GM04503 (cell line): ENCODE measurements at regions not wholly inside any gene's neighbourhood (a gene's known extent, or its start where the extent isn't known, plus 50 kb on each side); places are given as distances from the start of the nearest gene placed in this dataset.

ENCODE experiments used
- DNase-seq: peaks from one replicate; pipeline ENCODE4 v3.0.0-alpha.2; 2012; ENCODE audit warnings: low read depth

DNA sequence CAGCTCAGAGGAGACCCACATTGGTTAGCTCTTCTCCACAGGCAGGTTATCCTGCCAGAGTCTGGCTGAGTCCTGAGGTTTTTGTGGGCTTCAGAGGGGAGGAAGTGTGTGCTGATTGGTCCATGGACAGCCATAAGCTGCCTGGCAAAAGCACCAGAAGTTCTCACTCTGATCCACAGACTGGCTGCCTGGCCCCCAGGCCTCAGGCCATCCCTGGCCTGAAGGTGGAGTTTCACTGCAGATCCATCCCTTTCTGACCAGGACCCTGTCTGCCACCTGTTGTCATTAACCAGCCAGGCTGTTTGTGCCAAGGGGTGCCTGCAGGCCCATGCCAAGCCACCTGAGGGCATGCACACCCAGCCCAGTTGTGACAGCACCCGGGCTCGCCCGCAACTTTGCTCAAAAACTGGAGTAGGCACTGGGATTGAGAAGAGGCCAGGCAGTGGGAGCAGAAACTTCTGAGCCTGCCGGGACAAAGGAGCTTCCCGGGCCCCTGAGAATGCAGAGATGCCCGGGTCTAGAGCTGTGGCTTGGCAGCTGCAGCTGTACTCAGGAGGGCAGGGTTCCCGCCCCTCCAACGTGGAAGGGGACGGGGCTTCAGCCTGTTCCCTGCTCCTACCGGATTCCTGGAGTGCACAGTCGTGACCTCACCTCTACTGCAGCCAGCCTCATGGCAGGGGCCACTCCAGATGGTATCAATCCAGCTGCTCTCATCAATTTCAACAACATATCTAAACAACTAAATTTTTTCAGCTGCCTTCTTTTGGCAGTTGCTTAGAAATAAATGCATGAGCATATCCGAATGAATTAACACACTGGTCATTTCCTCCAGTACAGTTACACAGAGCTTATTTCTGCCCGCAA lies 1277.3 kb downstream of the SLC16A7 start:
- DNase-seq, result no peak

DNA sequence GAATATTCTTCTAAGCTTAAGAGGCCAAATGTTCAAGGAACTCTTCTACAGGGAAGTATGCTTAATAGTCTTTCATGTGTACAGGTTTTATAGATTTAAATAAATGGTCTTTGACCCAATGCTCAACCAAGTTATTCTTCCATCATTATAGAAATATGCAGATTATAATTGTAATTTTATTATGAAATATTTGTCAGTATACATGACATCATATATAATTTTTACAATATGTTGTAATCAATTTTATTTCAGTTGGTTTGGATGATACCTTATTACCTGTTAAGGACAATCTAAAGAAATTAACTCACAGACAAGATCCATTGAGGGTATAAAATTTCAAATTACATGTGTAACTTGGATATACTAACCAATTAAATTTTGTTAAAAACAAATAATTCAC lies 1278.3 kb downstream of the SLC16A7 start:
- DNase-seq, result no peak

DNA sequence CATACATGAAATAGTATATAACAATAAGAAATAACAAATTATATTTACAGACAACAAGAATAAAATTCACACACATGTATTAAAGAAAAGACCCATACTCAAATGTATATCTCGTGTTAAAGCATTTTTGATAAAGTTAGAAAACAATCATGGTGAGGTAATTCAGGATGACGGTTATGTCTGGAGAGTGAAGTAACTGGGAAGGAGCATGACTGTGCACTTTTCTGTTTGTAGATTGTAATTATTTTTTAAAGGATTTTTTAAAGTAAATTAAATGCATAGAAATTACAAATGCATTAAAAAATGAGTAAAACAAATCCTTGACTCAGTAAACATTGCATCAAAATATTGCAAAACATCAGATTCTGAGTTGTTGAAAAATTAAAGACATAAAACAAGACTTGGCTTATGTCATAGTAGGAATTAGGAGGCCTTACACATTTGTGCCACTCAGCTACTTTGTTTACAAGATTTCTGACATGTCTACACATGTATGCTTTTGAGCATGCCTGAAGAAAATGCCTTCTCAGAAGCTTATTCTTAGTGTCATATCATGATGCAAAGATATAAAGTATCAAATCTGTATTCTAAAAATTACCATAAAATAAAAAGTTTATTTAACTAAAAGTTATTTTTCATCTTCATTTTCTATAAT lies 1325.1 kb downstream of the SLC16A7 start:
- DNase-seq, result no peak

DNA sequence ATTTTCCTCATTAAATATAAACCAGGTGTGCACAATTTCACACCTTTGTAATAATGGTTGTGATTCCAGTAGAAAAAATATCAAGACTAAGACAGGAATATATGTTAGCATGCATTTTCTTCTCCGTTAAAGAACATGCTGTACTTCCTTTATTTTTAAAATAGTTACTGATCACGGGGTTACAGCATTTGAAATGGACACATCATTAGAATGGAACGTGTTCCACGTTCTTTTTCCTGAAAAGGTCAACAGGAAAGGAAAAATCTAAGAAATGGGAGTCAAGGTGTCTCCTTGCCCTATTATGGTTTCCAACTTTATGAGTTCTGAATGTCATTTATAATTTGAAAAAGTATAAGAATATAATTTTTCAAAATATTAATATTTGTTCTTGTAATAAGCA lies 1325.7 kb downstream of the SLC16A7 start:
- no peak for DNase-seq

DNA sequence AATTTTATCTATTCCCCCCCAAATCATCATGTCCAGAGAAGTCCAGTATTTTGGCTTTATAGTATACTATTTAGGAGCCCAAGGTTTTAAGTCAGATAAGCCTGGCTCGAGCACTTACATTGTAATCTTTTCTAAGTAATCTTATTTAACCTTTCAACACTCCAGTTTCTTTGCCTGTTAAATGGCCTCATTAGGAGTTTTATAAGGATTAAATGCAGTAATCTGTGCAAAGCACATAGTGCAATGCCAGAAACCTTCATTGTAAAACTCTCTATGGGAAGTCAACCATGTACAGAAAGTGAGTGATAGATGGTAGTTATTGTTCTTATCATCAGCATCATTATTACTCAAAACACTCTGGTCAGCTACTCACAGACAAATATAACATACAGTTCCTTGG lies 1330.4 kb downstream of the SLC16A7 start:
- no peak for DNase-seq

DNA sequence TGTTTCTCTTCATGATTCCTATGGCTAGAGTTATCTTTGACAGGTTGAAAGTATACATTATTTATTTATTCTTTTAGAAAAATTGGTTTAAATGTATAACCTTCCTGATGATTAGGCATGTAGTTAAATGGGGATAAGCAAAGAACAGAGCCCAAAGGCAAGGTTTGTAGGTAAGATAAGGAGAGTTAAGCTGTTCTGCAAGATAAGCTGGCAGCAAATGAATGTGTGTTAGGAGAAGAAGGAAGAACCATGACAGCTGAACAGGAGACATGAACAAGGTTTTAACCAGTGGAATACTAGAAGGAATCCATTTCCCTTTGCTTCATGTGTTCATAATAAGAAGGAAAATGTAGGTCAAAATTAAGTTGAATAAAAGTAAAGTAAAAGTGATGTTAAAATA lies 1330.1 kb upstream of the USP15 start:
- DNase-seq, result no peak

DNA sequence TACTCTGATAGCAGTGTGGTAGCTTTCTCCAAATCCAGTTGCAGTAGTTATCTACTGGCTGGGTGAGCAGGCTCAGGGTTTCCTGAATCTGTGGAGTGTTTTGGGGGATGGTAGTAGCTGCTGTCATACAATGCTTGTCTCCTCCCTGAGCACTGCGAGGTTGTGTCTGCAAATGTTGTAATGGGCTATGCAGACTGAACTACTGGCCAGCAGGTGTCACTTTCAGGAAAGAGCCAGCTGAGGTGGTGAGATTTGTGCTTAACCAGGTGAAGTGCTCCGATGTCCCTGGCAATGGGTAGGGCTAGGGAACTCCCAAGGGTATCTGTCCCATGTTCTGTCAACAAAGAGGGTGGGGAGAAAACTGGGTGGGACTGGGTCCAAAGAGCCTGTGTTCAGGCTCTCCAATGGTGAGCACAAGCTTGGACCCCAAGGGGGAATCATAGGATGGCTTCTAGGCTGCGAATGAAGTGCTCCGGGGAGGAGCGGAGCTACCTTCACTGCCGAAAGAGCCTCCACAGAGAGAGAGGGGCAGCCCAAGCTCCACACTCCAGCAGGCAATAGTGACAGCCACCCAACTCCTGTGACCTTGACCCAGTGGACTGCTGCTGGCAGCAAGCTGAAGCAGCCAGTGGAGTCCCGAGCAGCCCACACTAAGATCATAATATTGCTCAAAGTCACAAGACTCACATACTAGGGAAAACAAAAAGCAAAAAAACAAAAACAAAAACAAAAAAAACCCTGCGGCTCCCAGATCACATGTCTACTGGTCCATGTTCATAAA lies 1324.0 kb upstream of the USP15 start:
- no peak for DNase-seq

DNA sequence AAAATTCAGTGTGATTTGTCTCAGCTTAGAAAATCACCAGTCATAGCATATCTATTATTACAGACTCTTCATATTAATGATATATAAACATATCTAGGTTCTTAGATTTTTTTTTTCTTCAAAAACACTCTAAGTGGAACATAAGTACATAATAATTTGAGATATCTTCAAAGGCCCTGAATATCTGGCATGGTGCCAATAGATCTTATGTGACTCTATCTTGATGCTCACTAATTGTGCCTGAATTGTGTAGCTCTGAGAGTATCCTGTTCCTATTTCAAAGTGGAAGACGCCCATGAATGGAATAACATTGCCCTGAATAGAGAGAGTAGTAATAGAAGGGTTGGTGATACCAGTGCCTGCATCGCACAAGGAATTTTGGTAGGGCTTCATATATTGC lies 1312.7 kb upstream of the USP15 start:
- DNase-seq, result no peak

DNA sequence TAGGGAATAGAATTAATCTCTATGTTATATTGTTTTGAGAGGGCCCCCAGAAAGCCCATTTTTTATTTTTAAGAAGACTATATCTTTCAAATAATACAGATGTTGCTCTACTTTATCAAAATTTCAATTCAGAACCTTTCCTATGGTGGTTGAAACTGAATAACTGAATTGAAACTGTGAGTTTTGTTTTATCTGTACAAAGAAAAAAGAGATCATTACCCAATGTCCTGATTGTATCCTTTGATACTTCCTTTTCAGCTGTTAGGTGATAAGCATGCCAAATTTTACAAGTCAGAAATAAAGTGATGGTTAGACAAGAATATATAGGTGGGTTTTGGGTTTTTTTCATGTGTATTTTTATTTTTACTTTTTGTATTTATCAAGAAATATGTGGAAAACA lies 1293.1 kb upstream of the USP15 start:
- no peak for DNase-seq

DNA sequence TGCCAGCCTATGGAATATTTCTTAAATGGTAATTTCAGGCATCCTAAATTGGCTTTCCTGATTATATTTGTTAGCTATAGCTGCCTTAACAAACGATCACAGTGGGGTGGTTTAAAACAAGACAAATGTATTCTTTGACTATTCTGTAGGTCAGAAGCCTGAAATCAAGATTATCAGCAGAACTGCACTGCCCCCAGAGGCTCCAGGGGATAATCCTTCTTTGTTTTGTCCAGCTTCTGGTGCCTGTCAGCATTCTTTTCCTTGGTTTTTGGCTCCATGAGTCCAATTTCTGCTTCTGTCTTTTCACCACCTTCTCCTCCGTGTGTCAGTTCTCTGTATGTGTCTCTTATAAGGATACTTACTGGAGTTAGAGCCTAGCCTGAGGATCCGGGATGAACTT lies 1282.2 kb upstream of the USP15 start:
- no peak for DNase-seq

DNA sequence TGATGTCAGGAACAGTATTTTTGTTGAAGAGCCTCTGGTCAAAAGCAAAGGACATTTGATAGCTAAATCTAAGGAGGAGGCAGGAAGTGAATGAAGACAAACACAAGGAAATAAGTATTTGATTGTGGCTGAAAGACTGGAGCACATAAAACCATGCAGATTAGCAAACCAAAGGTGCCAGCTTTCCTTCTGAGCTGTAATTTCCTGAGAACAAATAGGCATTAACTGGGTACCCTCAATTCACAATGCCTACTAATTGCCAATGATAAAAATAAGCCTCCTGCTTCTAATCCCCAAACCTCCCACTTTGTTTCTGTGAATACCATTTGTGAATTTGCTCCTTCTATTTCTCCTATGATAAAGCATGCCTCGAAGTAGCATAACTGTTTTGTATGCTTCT lies 1279.6 kb upstream of the USP15 start:
- no peak for DNase-seq

DNA sequence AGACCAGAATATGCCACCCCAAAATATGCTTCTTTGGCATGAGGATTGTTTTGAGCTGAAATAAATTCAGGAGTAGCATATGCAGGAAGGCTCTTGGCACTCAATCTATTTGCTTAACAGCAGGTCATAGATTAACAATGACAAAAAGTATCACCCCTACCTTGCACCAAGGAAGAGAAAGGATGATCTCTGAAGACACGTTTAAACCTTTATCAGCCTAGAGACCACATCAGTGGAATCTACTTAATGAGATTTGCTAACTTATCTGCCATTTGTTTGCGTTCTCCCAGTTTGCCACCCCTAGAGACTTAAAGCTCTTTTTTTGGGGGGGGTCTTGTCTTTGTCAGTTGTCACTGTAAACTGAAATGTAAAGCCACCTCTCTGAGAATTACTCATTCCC lies 1278.7 kb upstream of the USP15 start:
- DNase-seq, result no peak

DNA sequence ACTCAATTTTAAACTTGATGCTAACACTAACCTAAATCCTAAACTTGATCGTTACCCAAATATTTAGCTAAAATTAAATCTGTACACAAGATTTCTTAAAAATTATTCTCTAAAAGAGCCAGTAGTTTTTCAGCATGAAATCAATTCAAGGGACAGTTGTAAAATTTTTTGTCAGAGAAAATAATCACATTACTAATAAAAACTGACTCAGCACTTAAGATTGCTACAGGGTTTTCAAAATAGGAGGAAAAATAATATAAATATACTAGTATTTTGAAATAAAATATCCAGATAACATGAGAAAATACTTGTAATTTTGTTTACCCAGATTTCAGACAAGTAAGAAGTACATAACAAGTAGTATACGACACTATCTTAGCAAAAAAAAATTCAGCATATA lies 1268.1 kb upstream of the USP15 start:
- no peak for DNase-seq

DNA sequence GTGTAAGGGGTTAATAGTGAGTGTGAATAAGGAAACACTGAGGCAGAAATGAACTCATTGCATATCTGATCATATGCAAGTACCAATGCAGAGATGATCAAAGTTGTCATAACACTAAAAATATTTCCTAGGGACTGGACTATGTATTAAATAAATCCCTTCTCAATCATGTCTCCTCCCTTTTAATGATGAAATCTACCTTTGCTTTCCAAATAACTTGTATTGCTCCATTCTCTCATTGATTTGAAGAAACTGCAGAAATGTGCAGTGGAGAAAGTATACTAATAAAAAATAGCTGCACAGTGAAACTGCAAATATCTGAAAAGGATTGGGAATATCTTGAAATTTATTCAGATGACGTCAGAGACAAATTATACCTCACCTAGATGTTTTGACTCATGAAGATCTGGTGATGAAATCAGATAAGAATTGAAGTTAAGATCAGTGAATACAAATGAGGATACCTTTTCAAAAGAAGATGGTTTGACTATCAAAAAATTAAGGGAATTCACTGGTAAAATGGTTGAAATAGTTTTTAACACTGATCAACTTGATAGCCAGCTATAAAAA lies 1264.9 kb upstream of the USP15 start:
- no peak for DNase-seq

DNA sequence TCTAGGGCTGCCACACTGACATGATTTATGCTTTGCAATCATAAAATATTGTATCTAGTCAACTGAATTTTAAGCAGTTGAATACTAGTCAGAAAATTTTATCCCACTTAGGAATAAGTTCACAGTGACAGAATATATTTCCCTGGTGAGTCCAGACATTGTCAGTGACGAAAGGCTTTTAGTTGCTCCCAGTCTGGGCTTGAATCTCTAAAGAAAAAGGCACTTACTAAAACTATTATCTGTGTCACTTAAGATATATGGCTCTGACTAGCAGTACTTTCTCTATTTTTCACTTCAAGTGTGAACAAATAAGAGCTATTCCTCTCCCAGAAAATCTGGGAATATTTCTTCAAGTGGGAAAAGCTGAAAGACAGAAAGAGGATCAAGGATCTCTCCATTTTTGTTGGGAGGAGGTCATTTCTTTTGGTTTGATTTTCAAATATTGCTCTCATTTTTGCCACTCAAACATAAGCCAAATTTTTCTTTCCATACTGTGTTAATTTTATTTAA lies 1262.3 kb upstream of the USP15 start:
- DNase-seq, result no peak

DNA sequence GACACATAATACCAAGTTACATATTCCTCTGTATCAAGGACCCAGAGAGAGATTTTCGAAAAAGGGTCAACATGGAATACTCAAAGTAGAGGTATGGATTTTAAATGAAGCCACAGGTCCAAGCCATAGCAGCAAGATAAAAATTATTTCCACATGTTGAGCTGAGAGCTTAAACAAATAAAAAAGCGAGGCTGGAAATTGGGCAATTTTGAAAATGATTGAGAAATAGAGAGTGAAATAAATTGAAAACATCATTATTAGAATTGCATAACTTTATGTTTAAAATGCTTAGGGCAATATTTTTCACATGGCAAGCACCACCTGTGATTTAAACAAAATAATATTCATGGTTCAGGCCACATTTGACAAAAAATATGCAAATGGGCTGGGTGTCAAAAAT lies 1251.0 kb upstream of the USP15 start:
- no peak for DNase-seq

DNA sequence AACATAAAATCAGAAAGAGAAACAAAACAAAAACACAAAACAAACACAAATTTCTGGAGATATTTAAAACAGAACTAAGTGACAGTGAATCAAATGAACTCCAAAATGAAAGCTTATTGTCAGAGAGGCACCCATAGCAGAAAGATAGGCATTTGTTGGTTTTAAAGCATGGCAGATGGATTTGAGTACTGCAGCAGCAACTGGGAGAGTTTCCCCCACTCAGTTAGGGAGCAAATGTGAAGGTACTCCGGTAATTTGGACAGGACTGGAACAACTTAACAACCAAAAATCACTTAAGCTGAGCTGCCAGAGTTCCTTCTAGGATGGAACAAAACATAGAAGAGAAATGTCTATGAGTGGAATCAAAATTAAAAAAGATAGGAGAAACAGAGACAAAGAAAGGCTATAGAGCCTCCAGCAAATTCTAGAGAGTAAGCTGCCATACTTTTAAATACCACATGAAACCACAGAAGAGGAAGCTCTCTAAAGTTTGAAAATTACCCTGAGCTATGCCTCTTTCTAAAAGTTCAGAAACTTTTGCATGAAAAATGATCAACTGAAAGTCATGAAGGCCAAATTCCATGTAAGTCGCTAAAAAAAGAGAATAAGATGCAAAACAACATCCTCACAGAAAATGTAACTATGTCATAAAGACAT lies 1248.3 kb upstream of the USP15 start:
- DNase-seq, result no peak

DNA sequence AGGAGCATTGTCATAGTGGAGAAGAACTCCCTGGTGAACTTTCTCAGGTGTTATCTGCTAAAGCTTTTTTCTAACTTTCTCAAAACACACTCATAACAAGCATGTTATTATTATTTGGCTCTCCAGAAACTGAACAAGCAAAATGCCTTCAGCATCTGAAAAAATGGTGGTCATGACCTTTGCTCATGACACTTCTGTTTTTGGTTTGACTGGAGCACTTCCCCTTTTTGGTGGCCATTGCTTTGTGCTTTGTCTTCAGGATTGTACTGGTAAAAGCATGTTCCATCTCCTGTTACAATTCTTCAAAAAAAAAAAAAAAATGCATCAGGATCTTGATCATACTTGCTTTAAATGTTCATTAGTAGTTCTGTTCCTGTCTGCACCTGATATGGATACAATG lies 1241.6 kb upstream of the USP15 start:
- no peak for DNase-seq

DNA sequence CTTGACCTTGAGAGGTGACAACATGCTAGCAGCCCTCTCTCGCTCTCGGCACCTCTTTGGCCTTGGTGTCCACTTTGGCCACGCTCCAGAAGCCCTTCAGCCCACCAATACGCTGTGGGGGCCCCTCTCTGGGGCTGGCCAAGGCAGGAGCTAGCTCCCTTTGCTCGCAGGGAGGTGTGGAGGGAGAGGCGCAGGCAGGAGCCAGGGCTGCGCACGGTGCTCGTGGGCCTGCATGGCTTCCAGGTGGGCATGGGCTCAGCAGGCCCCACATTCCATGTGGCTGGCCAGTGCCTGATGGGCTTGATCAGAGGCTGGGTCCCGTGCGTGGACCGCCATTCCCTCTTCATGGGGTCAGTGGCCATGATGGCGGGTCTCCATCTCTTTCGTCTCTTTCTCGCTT lies 1237.0 kb upstream of the USP15 start:
- no peak for DNase-seq

DNA sequence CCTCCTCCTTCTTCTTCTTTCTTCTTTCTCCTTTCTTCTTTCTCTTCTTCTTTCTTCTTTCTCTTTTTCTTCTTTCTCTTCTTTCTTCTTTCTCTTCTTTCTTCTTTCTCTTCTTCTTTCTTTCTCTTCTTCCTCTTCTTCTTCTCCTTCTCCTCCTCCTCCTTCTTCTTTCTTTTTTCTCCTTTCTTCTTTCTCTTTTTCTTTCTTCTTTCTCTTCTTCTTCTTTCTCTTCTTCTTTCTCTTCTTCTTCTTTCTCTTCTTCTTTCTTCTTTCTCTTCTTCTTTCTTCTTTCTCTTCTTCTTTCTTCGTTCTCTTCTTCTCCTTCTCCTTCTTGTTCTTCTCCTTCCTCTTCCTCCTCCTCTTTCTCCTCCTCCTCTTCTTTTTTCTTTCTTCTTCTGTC lies 1230.7 kb upstream of the USP15 start:
- DNase-seq, result no peak

DNA sequence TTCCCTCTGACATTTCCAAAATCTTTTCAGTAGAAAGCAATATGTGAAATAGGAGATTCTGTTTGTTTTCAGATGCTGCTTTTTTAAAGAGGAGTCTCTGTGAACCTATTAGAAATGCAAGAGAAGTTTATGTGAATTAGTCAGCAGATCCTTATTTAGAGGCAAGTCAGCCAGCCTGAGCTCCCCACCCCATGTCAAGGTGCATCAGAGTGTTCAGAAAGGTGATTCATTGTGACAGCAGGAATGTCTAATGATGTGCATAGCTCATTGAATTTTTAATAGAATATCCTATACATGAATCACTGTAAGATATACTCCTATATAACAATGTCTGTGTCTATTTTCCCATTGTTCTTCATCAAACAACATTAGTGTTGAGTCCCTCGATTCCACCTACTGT lies 1222.4 kb upstream of the USP15 start:
- DNase-seq, result no peak

DNA sequence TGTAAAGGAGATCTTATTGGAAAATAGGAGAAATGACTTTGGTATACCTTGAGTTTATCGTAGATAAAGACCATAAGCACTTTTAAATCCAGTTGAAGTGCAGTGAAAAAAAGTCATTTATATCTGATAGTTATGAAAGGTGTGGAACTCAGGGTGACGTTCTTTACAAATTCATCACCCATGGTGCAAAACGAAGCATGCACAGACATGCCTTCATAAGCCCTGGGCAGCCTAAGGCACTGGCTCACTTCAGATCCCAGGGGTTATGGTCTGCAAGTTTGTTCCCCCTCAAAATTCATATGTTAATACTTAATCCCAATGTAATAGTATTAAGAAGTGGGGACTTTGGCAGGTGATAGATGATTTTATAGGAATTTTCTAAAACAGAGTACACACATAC lies 1216.4 kb upstream of the USP15 start:
- DNase-seq, result no peak
